ENCODE measurements at regions not wholly inside any gene's neighbourhood (a gene's known extent, or its start where the extent isn't known, plus 50 kb on each side); places are given as distances from the start of the nearest gene placed in this dataset.
"Not testable (repeated sequence)": the region's sequence is repeated elsewhere in the genome, so short reads cannot be mapped to it uniquely, and the experiment has no call there.

GRCh38 chr2:130289780-130290179, 52.9 kb upstream of the IMP4 start:
- in situ Hi-C loops (cut with HindIII; ENCODE audit: low sequenced_read_pairs), result loop anchor here (5.0 kb wide), 1 partner anchor 43 kb away; no protein-coding TSS in a partner anchor

- in situ Hi-C loops (cut with HindIII; ENCODE audit: low sequenced_read_pairs), result loop anchor here (5.0 kb wide), 1 partner anchor 44 kb away; no protein-coding TSS in a partner anchor
Measured at GRCh38 chr2:130288467-130289403, 54.0 kb upstream of the IMP4 start.

- in situ Hi-C loops (cut with HindIII; ENCODE audit: low sequenced_read_pairs), result loop anchor here (5.0 kb wide), 1 partner anchor 45 kb away; no protein-coding TSS in a partner anchor
Measured at GRCh38 chr2:130287656-130288026, 55.1 kb upstream of the IMP4 start.

DNA sequence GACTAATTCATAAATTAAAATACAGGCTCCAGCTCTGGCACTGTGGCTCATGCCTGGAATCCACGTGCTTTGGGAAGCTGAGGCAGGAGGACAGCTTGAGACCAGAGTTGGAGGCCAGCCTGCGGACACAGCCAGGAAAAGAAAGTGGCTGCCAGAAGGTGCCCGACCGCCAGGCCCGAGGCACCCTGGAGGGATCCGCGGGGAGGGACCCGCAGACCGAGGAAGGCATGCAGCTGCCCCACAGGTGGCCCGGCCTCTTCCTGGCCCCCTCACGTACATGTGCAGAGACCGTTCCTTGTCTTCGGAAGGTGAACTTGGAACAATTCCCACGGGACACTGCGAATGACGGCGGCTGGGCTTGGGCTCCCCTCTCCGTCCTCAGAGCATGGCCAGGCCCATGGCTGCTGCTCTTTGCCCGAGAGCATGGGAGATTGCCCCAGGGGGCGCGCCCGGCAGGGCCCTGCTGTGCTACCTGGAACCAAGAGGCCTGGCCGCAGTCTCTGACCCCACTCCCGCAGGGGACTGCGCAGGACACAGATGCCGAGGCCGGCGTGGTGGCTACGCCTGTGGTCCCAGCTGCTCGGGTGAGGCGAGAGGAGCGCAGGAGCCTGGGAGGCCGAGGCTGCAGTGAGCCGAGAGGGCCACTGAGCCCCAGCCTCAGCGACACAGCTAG, 55.6 kb upstream of the IMP4 start:
- in situ Hi-C loops (cut with HindIII; ENCODE audit: low sequenced_read_pairs), result loop anchor here (5.0 kb wide), 1 partner anchor 45 kb away; no protein-coding TSS in a partner anchor

DNA sequence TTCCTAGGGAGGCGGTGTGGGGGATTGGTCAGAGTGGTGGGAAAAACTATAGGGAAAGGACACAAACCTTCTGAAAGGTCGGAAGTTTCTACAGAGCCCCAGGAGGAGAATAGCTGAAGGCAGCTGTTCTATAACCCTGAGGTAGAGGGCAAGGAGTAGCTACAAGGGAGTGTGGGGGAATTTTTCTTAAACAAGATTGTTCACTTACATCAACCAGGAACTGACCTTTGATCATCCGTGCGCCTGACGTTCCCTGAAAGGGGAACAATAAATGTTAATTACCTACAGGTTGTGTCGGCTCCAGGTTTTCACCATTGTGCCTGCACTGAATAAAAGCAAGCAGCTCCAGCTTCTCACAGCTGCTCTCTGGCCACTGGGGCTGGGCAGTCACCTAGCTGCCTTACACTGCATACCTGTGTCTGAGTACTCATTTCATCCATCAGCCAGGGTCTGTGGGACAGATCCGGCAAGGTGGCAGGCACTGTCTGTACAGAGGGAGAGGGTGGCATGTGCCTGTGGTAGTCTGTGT, 59.3 kb upstream of the IMP4 start:
- in situ Hi-C loops (cut with HindIII; ENCODE audit: low sequenced_read_pairs), result not testable (repeated sequence)

- in situ Hi-C loops (cut with HindIII; ENCODE audit: low sequenced_read_pairs), result not testable (repeated sequence)
Measured at GRCh38 chr2:130279551-130279950, 63.1 kb upstream of the IMP4 start.

- in situ Hi-C loops (cut with HindIII; ENCODE audit: low sequenced_read_pairs), result not testable (repeated sequence)
Measured at GRCh38 chr2:130268333-130268732, 70.1 kb upstream of the TUBA3E start.

- in situ Hi-C loops (cut with HindIII; ENCODE audit: low sequenced_read_pairs), result not testable (repeated sequence)
Measured at GRCh38 chr2:130267572-130267971, 69.3 kb upstream of the TUBA3E start.

GRCh38 chr2:130266836-130267235, 68.6 kb upstream of the TUBA3E start:
- in situ Hi-C loops (cut with HindIII; ENCODE audit: low sequenced_read_pairs), result not testable (repeated sequence)

DNA sequence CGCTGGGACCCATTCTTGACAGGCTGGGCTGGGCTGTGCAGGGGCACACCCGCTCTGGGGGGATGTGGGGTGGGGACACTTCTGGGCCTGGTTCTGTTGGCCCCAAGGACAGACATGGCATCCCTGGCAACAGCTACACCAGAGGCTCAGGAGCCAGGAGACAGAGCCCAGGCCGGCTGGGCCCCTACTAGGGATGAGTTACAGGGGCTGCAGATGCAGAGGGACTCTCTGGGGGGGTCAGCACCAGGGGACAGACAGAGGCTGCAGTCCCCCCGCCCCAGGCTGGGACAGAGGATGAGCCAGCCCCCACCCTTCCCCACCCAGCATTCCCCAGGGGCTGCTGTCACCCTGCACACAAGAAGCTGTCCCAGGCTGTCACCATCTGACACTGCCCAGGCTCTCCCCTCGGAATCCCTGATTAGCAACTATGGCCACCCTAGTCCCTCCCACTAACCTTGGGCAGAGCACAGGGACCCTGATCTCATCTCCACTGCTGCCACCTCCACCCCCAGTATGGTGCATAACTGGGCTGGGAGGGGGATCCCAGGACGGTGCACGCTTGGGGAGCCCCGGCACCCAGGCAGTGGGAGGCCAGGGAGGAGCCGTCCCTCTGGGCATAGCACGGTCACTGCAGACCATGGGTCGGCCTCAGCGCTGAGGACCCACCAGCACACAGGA, 67.5 kb upstream of the TUBA3E start:
- in situ Hi-C loops (cut with HindIII; ENCODE audit: low sequenced_read_pairs), result not testable (repeated sequence)

DNA sequence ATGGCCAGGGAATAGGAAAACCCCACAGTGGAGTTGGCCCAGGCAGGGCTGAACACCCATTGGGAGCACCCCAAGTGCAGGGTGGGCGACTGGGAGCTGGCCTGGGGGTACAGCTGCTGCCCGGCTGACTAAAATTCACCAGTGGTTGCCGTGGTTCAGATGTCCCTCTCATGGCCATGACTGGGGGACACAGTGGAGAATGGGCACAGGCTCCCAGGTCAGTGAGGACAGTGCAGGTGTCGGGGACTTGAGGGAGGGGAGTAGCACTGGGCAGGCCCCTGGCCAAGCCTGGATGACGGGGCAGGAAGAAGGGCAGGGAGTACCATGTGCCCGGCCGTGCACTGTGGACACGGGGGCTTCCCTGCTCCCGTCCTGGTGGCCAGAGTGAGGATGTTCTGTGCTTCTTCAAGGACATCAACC, 66.7 kb upstream of the TUBA3E start:
- in situ Hi-C loops (cut with HindIII; ENCODE audit: low sequenced_read_pairs), result not testable (repeated sequence)

- in situ Hi-C loops (cut with HindIII; ENCODE audit: low sequenced_read_pairs), result no loop called here
Measured at GRCh38 chr2:130264501-130264900, 66.3 kb upstream of the TUBA3E start.

DNA sequence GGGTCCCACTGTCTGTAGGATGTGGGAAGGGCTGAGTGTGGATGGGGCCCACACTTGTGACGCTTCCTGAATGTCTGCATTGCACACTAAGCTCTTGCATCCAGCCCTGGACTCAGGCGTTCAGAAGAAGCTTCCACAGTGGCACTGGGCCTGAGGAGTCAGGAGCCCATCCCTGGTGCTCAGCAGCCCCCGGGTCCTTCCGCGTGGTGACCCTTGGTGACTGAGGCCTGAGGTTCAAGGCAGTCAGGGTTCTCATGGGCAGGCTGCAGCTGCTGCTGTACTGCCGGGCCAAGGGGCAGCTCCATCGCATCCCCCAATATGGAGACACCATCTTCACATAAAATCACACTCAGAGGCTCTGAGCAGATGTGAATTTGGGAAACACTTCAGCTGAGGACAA, 65.8 kb upstream of the TUBA3E start:
- in situ Hi-C loops (cut with HindIII; ENCODE audit: low sequenced_read_pairs), result no loop called here

DNA sequence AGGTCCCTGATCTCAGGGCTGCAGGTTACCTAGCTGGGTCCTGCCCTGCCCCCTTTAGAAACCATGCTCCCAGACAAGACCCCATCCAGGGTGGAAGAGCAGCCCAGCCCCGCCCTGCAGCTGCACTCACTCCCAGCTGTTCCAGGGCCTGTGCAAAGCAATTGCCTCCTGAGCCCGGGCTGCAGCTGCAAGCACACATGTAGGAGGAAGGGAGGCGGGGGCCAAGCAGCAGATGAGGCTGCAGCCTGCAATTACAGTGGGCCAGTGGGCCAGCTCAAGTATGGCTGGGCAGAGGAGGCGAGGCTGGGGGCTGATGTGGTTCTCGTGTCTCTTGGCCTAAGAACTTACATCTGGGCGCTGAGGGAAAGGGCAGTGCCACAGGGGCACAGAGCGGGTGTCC, 65.4 kb upstream of the TUBA3E start:
- in situ Hi-C loops (cut with HindIII; ENCODE audit: low sequenced_read_pairs), result no loop called here

DNA sequence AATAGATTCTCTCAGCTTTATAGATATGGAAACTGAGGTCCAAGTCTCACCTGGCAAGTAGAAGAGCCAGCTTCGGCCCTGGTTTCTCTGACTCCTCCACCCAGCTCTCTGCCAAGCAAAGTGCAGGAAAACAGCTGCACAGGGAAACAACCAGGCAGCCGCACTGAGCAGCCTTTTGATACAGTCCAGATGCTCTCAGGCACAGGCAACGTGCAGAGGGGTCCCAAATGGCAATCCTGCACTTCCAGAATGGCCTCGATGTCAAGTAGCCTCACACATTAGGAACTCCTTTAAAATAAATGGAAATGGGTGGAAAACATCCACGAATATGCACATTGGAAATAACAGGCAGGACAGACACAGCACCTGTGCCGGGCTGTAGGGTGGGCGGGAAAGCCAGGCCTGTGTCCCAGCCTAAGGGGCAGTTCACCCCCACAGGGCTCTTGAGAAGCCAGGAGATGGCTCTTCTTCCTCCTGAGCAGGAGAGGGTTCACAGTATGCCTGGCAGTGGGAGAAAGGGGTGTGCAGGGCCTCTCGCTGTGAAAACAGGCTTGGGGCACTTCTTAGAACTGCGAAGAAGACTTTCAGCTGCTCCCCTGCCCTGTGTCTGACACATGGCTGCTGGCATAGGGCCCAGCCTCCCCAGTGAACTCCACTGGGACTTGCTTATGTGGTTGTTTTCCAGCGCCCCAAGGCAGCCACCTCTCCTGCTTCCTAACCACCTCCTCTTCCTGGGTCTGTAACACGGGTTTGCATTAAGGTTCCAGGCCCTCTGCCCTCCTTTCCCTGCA, 63.9 kb upstream of the TUBA3E start:
- in situ Hi-C loops (cut with HindIII; ENCODE audit: low sequenced_read_pairs), result no loop called here

GRCh38 chr2:130261099-130261498, 62.9 kb upstream of the TUBA3E start:
- in situ Hi-C loops (cut with HindIII; ENCODE audit: low sequenced_read_pairs), result no loop called here

DNA sequence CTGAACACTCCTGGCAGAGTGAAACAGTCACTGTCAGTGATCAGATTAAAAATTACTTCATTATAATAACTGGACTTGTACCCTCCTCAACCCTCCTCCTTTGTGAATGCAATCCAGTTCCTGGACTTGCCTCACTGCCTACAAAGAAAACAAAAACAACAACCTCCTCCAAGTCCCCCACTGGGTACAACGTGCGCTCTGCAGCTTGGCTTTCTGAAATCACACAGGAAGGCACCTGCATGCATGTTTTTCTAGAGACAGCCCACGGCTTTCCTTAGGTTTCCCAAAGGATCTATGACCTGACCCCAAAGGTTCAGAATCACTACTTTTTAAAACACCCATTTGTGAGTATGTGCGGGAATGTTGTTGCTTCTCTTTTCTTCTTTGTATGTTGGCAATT, 61.4 kb upstream of the TUBA3E start:
- in situ Hi-C loops (cut with HindIII; ENCODE audit: low sequenced_read_pairs), result no loop called here

DNA sequence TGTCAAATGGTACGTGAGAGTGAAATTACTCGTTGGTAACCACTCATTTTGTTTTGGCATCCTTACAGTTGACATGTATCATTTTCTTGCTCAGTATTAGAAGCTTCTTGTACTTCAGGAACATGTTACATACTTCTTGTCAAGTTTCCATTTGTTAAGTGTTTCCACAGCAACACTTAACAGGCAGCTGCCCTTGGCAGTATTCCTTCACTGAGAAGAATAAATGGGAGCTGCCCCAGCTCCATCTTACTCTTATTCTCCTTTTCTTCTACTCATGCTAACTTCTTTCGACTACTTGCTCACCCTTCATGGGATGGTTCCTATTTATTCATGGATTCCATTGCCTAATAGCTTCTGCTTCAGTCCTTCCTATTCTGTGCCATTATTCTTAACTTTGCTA, 60.1 kb upstream of the TUBA3E start:
- in situ Hi-C loops (cut with HindIII; ENCODE audit: low sequenced_read_pairs), result no loop called here

GRCh38 chr2:130252880-130253645, 54.8 kb upstream of the TUBA3E start:
- in situ Hi-C loops (cut with HindIII; ENCODE audit: low sequenced_read_pairs), result no loop called here

Data from endothelial cell of hepatic sinusoid (primary cell).